ENCODE measurements at regions not wholly inside any gene's neighbourhood (a gene's known extent, or its start where the extent isn't known, plus 50 kb on each side); places are given as distances from the start of the nearest gene placed in this dataset.

GRCh38 chr9:102206432-102206831 is 468.0 kb upstream of the GRIN3A start:
- H2AK5ac ChIP-seq (ENCODE audit: low read depth, low read length), result no peak overlapping the region
- no peak for FAIRE-seq

More at GRCh38 chr9:102206432-102206831, 468.0 kb upstream of the GRIN3A start:
- Histone ChIP-seq H3K9me3 (ENCODE audit: insufficient read depth in 2 of 2, low read depth in 1 of 2, low read length in 1 of 2) (no peaks in the 10 kb centered on the region), H3K36me3 (ENCODE audit: control insufficient read depth in 2 of 4, insufficient read depth in 4 of 4, low read length in 3 of 4) (no peaks in the 10 kb centered on the region), H3K56ac (replicated peaks; ENCODE audit: insufficient read length, low read depth, low read length) (no peak overlapping the region), H2BK120ac (replicated peaks; ENCODE audit: low read depth, low read length) (no peak overlapping the region), H3K23ac (ENCODE audit: insufficient read length) (no peak overlapping the region), H3K27ac (ENCODE audit: low read depth, low read length) (no peak overlapping the region), H2BK20ac (ENCODE audit: low read length) (no peak overlapping the region), H4K5ac (ENCODE audit: insufficient read length, low read depth, low read length) (no peak overlapping the region), H2BK15ac (ENCODE audit: low read length) (no peak overlapping the region), H3K27me3 (replicated peaks in 1 of 4; ENCODE audit: control insufficient read depth in 3 of 4, extremely low read depth in 1 of 4, insufficient read depth in 3 of 4, low read length in 3 of 4) (no peaks in the 10 kb centered on the region), H3K18ac (ENCODE audit: extremely low read depth, low read length) (no peak overlapping the region), H3K79me2 (ENCODE audit: control insufficient read depth in 1 of 2, insufficient read depth in 2 of 2, low read length in 2 of 2) (no peaks in the 10 kb centered on the region), H4K8ac (ENCODE audit: extremely low read depth, insufficient read depth, low read length) (no peak overlapping the region), H3K4me1 (replicated peaks in 1 of 4; ENCODE audit: control insufficient read depth in 3 of 4, insufficient read depth in 4 of 4, low read length in 3 of 4) (no peaks in the 10 kb centered on the region), H4K91ac (replicated peaks; ENCODE audit: insufficient read length, low read length) (no peak overlapping the region), H3K4me2 (ENCODE audit: insufficient read depth in 1 of 2, low read depth in 2 of 2, low read length in 2 of 2) (no peak overlapping the region), H3K4me3 (ENCODE audit: extremely low read depth in 1 of 4, insufficient read depth in 2 of 4, low read depth in 3 of 4, low read length in 4 of 4) (no peak overlapping the region), H3K14ac (ENCODE audit: insufficient read length) (no peak overlapping the region), H3K4ac (replicated peaks; ENCODE audit: insufficient read length, low read depth, low read length) (no peak overlapping the region), H3K23me2 (ENCODE audit: low read depth, low read length) (no peaks in the 10 kb centered on the region), H3K79me1 (ENCODE audit: low read depth, low read length) (no peaks in the 10 kb centered on the region), H4K20me1 (replicated peaks in 1 of 2; ENCODE audit: control insufficient read depth in 1 of 2, insufficient read depth in 2 of 2, low read length in 2 of 2) (no peaks in the 10 kb centered on the region), H2AFZ (ENCODE audit: low read length) (no peak overlapping the region), H3K9ac (replicated peaks in 1 of 4; ENCODE audit: extremely low read depth in 1 of 4, low read depth in 3 of 4, low read length in 3 of 4) (no peak overlapping the region), H2BK12ac (ENCODE audit: low read depth, low read length) (no peak overlapping the region), H2BK5ac (ENCODE audit: low read depth, low read length) (no peak overlapping the region)
- no peak for DNase-seq (ENCODE audit: low read depth in 1 of 2, low spot score in 2 of 2)
- ChIA-PET CTCF (ENCODE audit: partially characterized antibody) (no interaction called here), POLR2A (ENCODE audit: partially characterized antibody) (no interaction called here)
- no peak for TF ChIP-seq KDM1A (IDR thresholded peaks at IDR 0.05; ENCODE audit: borderline replicate concordance, low read length)
- no peak for TF ChIP-seq TBP (IDR thresholded peaks at IDR 0.05; ENCODE audit: low read depth, low read length)
- no peak for TF ChIP-seq TAF1 (IDR thresholded peaks at IDR 0.05; ENCODE audit: low read depth, low read length)
- no peak for TF ChIP-seq CREB1 (IDR thresholded peaks at IDR 0.05)
- TF ChIP-seq BRCA1 (IDR thresholded peaks at IDR 0.05; ENCODE audit: low read depth, low read length), result no peak
- TF ChIP-seq CHD2 (IDR thresholded peaks at IDR 0.05; ENCODE audit: low read length), result no peak
- TF ChIP-seq YY1 (IDR thresholded peaks at IDR 0.05; ENCODE audit: low read depth, low read length), result no peak
- no peak for TF ChIP-seq CEBPB (IDR thresholded peaks at IDR 0.05; ENCODE audit: low read depth, low read length)
- no peak for TF ChIP-seq CHD1 (IDR thresholded peaks at IDR 0.05; ENCODE audit: low read depth, low read length)
- TF ChIP-seq RNF2 (IDR thresholded peaks at IDR 0.05; ENCODE audit: borderline replicate concordance, low read depth, low read length, missing control alignments, poor library complexity, severe bottlenecking), result no peak
- TF ChIP-seq SP4 (IDR thresholded peaks at IDR 0.05; ENCODE audit: low read length), result no peak
- TF ChIP-seq POLR2AphosphoS5 (IDR thresholded peaks at IDR 0.05; ENCODE audit: low read depth, low read length), result no peak
- no peak for TF ChIP-seq SUZ12 (IDR thresholded peaks at IDR 0.05; ENCODE audit: low read length)
- no peak for TF ChIP-seq SAP30 (IDR thresholded peaks at IDR 0.05; ENCODE audit: insufficient read depth, insufficient replicate concordance, low read length)
- 97% methylated on average over 4 of the region's 4 CpGs; no CpG with 5 or more reads in 1 of the 2 experiments for WGBS, 2 experiments (ENCODE audit: extremely low coverage in 1 of 2, insufficient coverage in 1 of 2, insufficient read length in 1 of 2, insufficient replicate concordance in 2 of 2, low coverage in 1 of 2, low lambda C conversion rate in 2 of 2, missing lambda C conversion rate in 1 of 2)

Data from H1 (cell line).